Transverse colon (tissue), 4 donors: ENCODE measurements at regions not wholly inside any gene's neighbourhood (a gene's known extent, or its start where the extent isn't known, plus 50 kb on each side); places are given as distances from the start of the nearest gene placed in this dataset.

Experiments
- DNase-seq: peaks from one replicate; pipeline ENCODE4 v3.0.0-alpha.2; 2019
- H3K27ac ChIP-seq, 4 donors: fragments of 200-600 bp; sonication (generic); 2 replicates each; pipeline ENCODE4 v1.5.1; 2016 to 2018; ENCODE audit warnings: inconsistent platforms in 4 of 4
- H3K27me3 ChIP-seq: fragments of 200-600 bp; sonication (generic); 2 replicates; pipeline ENCODE4 v1.5.1; 2017; ENCODE audit warnings: inconsistent platforms
- H3K36me3 ChIP-seq, 4 donors: fragments of 200-600 bp; sonication (generic); 2 replicates each; pipeline ENCODE4 v1.5.1; 2017 to 2019; ENCODE audit warnings: inconsistent platforms in 4 of 4
- H3K4me1 ChIP-seq, 4 donors: fragments of 200-600 bp; sonication (generic); 2 replicates each; pipeline ENCODE4 v1.5.1; 2017 to 2020; ENCODE audit warnings: inconsistent platforms in 4 of 4
- H3K4me3 ChIP-seq, 4 donors: fragments of 200-600 bp; sonication (generic); 1 replicate in 1 of 4; 2 replicates in 3 of 4; pipeline versions ENCODE4 v1.5.1 to v1.6.1; 2017 to 2019; ENCODE audit warnings: inconsistent platforms in 4 of 4
- H3K9me3 ChIP-seq, 2 donors: fragments of 200-600 bp; sonication (generic); 2 replicates each; pipeline ENCODE4 v1.5.1; 2017 to 2019; ENCODE audit warnings: inconsistent platforms in 2 of 2
- EP300 ChIP-seq: sonication (generic); formaldehyde crosslinking; IDR thresholded peaks from one replicate; pipeline ENCODE4 v1.6.1; 2017; ENCODE audit warnings: antibody characterized with exemption, low read depth
- POLR2A ChIP-seq: fragments of 450-650 bp; IDR thresholded peaks from one replicate; pipeline ENCODE4 v1.6.1; 2016; ENCODE audit warnings: antibody characterized with exemption, mild to moderate bottlenecking, moderate library complexity
- POLR2AphosphoS5 ChIP-seq, 3 donors: sonication (generic); formaldehyde crosslinking; IDR thresholded peaks; one replicate each; pipeline ENCODE4 v1.6.1; 2016; ENCODE audit warnings: antibody characterized with exemption in 3 of 3
- WGBS, 2 donors: methylation state at CpG; one replicate each; pipeline ENCODE4 v1.1.5; 2018; ENCODE audit warnings: low coverage in 1 of 2; 5-methylcytosine and 5-hydroxymethylcytosine counted together
- in situ Hi-C, 4 donors: fragments of 200-750 bp; cut with MboI; loops; one replicate each; pipeline versions ENCODE4 v1.15.0 to v1.15.1; 2017; ENCODE audit warnings: low sequenced_read_pairs in 3 of 4, low pct_ligation_motif_present in 1 of 4, low pct_unique_long_range_greater_than_20kb in 1 of 4
- intact Hi-C: fragments of 100-400 bp; cut with DNase I; formaldehyde crosslinking; loops from one replicate; pipeline ENCODE4 v1.15.1; 2023; ENCODE audit warnings: low total_unique reads
- TF ChIP-seq, protein P1 (sequence below), 5 experiments: fragments of 200-600 bp in 3 of 5; fragments of 450-650 bp in 2 of 5; sonication (generic) in 3 of 5; IDR thresholded peaks; 1 replicate in 2 of 5; 2 replicates in 3 of 5; pipeline ENCODE4 v1.5.1; 2016 to 2017; ENCODE audit warnings: antibody characterized with exemption in 5 of 5, inconsistent platforms in 3 of 5, mild to moderate bottlenecking in 2 of 5, moderate library complexity in 1 of 5

DNA sequence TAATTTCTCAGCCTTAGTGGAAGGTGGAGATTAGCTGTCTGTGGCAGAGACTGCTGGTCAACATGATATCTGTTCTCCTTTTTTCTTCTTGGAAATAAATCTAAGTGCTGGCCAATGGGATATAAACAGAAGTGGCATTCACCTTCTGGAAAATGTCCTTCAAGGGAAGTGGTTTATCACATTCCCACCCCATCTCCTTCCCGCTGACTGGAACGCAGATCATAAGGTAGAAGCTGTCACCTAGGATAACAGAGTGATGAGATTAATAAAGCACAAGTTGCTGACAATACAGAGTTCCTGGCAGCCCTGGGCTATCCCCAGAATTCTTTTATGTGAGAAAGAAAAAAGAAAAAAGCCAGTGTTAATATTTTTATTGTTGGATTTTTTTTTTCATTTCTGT, 109.7 kb upstream of the OSMR start:
- 66 to 85% methylated on average over 2 of the region's 2 CpGs for WGBS, 2 donors
- in situ Hi-C loops (no loop called here), intact Hi-C loops (no loop called here)
- H3K36me3 ChIP-seq, result no peaks in the 10 kb centered on the region
- DNase-seq, result no peak
- H3K27ac ChIP-seq, result no peak overlapping the region
- no peaks in the 10 kb centered on the region for H3K9me3 ChIP-seq
- TF ChIP-seq, protein P1, sequence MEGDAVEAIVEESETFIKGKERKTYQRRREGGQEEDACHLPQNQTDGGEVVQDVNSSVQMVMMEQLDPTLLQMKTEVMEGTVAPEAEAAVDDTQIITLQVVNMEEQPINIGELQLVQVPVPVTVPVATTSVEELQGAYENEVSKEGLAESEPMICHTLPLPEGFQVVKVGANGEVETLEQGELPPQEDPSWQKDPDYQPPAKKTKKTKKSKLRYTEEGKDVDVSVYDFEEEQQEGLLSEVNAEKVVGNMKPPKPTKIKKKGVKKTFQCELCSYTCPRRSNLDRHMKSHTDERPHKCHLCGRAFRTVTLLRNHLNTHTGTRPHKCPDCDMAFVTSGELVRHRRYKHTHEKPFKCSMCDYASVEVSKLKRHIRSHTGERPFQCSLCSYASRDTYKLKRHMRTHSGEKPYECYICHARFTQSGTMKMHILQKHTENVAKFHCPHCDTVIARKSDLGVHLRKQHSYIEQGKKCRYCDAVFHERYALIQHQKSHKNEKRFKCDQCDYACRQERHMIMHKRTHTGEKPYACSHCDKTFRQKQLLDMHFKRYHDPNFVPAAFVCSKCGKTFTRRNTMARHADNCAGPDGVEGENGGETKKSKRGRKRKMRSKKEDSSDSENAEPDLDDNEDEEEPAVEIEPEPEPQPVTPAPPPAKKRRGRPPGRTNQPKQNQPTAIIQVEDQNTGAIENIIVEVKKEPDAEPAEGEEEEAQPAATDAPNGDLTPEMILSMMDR (IDR thresholded peaks at IDR 0.05), result no peak
- TF ChIP-seq EP300 (no peak), POLR2AphosphoS5 (IDR thresholded peaks at IDR 0.05) (no peak), POLR2A (no peak)
- H3K4me1 ChIP-seq, result no peaks in the 10 kb centered on the region
- no peaks in the 10 kb centered on the region for H3K27me3 ChIP-seq
- no peak overlapping the region for H3K4me3 ChIP-seq

DNA sequence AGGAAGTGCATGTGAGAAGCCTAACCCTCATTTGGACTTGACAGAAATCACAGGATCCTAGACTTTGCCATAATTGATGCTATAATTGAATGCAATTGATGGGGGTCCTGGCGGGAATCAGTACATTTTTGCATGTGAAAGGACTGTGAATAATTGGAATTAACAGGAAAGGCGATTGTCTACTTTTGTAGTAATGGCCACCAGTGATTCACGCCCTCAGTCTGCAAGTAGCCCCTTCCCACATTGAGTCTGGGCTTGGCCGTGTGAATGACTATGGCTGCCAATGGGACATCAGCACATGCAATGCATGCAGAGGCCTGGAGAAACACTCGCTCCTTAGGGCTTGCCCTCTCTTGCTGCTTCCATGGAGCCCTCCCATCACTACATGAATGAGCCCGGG, 107.8 kb upstream of the OSMR start:
- Histone ChIP-seq H3K27ac (no peak overlapping the region), H3K4me1 (no peaks in the 10 kb centered on the region), H3K9me3 (peaks cover 0 to 1% of the 10 kb centered on the region in 2 donors), H3K4me3 (no peak overlapping the region), H3K27me3 (no peaks in the 10 kb centered on the region), H3K36me3 (no peaks in the 10 kb centered on the region)
- no peak for DNase-seq
- TF ChIP-seq EP300, result no peak
- TF ChIP-seq POLR2AphosphoS5 (IDR thresholded peaks at IDR 0.05), result no peak
- TF ChIP-seq POLR2A, result no peak
- TF ChIP-seq, protein P1 (IDR thresholded peaks at IDR 0.05), result no peak
- intact Hi-C loops, result no loop called here
- in situ Hi-C loops, result no loop called here
- WGBS, 2 donors, result 81 to 100% methylated on average over 3 to 6 of the region's 6 CpGs

DNA sequence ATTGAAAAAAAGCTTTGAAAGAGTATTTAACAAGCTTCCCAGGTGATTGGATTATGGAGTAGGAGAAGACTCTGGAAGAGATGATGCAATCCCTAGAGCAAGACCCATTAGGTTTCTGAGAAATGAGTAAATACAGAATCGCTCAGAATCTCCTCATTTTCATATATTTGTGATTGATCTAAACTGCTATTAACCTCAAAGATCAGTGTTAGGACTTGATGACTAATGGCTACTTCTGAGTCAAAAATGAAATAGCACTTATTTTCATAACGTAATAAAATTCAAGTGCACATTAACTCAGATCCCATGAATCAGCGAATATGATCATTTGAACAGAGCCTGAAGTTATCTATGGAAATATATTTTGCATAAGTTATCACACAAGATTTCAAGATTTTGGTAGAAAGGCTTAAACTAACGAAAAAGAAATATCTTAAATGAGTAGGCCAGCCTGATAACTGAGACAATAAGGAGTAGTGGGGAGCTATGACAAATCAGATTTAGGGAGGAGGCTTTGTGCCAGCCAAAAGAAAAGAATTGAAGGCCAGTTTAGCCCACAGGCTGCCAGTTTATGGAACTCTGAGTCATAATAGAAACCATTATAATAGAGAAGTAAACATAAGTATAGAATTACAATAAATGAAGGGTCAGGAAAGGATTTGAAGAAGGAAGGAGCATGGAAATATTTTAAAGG, 106.7 kb upstream of the OSMR start:
- in situ Hi-C loops (no loop called here), intact Hi-C loops (no loop called here)
- Histone ChIP-seq H3K4me3 (no peak overlapping the region), H3K9me3 (peaks cover 7 to 8% of the 10 kb centered on the region in 2 donors), H3K27me3 (no peaks in the 10 kb centered on the region), H3K36me3 (no peaks in the 10 kb centered on the region), H3K27ac (no peak overlapping the region), H3K4me1 (no peaks in the 10 kb centered on the region)
- TF ChIP-seq POLR2A (no peak), POLR2AphosphoS5 (IDR thresholded peaks at IDR 0.05) (no peak), EP300 (no peak)
- TF ChIP-seq, protein P1 (IDR thresholded peaks at IDR 0.05), result no peak
- DNase-seq, result no peak
- 77 to 90% methylated on average over 4 of the region's 4 CpGs for WGBS, 2 donors

DNA sequence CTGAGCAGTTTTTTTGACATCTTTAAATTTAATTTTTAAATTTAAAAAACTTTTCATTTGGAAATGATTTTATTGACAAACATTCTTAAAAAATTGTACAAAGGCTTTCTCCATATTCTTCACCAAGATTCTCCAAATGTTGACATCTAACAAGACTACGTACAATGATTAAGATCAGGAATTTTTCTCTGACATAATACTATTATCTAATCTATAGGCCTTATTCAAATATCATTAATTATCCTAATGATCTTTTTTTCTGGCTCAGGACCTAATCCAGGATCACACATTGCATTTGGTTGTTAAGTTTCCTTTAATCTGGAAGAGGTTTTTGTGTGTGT, 106.1 kb upstream of the OSMR start:
- TF ChIP-seq POLR2A (no peak), POLR2AphosphoS5 (IDR thresholded peaks at IDR 0.05) (no peak), EP300 (no peak)
- TF ChIP-seq, protein P1 (IDR thresholded peaks at IDR 0.05), result no peak
- no peaks in the 10 kb centered on the region for H3K4me1 ChIP-seq
- 90 to 91% methylated on average over 1 of the region's 1 CpG for WGBS, 2 donors
- no peak for DNase-seq
- no peak overlapping the region for H3K4me3 ChIP-seq
- H3K36me3 ChIP-seq, result no peaks in the 10 kb centered on the region
- intact Hi-C loops (no loop called here), in situ Hi-C loops (no loop called here)
- H3K27me3 ChIP-seq, result no peaks in the 10 kb centered on the region
- no peak overlapping the region for H3K27ac ChIP-seq
- H3K9me3 ChIP-seq, result peaks cover 7 to 8% of the 10 kb centered on the region in 2 donors
